Anterior cingulate cortex (tissue), 58 donors: ENCODE measurements at regions not wholly inside any gene's neighbourhood (a gene's known extent, or its start where the extent isn't known, plus 50 kb on each side); places are given as distances from the start of the nearest gene placed in this dataset.
A peak's percentile ranks its signal among the peaks of the same experiment; 100 is the strongest.

Experiments used
- DNase-seq, 58 donors: peaks; one replicate each; lab custom pipeline; 2025; lab: John Stamatoyannopoulos, UW

GRCh38 chr3:117666325-117666724 lies 956.7 kb downstream of the TUSC7 start:
- no peak for DNase-seq

GRCh38 chr3:117666812-117667211 lies 957.2 kb downstream of the TUSC7 start:
- DNase-seq, result no peak

DNA sequence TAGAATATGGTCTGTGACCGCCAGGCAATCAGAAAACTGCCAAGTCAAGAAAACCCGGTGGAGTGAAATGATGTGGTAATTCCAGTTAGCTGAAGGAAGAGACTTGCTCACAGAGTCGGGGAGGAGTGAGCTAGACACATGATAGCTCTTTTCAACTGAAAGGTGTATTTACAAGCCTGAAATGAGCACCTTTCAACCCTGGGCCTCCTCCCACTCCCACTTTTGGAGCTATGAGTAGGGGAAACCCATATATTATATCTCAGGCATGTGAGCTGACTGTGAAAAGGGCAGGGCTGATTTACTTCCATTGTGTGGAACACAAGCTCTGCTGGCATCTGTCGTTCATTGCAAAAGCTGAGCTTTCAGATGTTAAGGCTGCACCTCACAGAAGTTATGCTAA lies 960.2 kb downstream of the TUSC7 start:
- DNase-seq, result no peak

DNA sequence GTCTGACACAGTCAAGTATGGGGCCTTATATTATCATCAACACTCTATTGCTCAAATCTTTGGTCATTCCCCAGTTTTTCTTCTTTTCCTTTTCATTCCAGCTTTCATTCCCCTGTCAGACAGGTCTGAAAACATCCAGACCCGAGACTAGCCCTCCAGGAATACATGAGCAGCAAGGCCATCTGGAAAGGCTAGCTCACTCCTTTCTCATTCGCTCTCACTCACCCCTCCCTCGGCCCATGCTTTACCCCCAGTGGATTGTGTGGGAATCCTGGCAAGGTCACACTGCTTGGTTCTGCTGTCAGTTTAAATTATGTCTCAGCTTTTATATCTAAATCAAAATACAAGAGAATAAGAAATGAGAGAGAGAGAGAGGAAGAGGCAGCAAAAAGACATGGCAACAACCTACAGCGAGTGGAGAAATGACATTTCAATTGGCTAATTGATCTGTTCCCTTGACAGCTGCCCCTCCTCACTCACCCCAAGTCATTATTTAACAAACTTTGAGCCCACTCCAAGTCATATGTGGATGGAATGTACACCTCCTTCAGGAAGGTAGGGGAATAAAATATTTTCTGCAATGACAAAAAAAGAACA lies 962.2 kb downstream of the TUSC7 start:
- DNase-seq, result no peak

GRCh38 chr3:117674321-117674720 lies 964.7 kb downstream of the TUSC7 start:
- no peak for DNase-seq

DNA sequence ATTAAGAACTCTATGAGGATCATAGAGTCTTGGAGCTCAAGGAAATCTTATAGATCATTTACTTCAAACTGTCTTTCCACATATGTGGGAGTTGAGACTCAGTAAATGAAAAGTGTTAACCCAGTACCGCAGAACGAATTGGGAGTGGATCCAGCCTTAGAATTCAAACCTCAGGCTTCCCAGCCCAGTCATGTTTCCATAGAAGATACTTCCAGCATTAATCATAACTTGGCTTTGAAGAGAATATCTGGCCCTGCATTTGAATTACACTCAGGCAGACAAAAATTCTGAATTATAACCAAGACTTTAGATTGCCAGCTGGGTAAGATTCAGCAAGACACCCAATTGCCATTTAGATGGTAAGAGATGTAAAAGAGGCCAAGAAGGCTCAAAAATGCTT lies 972.0 kb downstream of the TUSC7 start:
- DNase-seq, result no peak

GRCh38 chr3:117687096-117687495 lies 977.5 kb downstream of the TUSC7 start:
- no peak for DNase-seq

GRCh38 chr3:117688583-117688982 lies 979.0 kb downstream of the TUSC7 start:
- DNase-seq, result no peak

DNA sequence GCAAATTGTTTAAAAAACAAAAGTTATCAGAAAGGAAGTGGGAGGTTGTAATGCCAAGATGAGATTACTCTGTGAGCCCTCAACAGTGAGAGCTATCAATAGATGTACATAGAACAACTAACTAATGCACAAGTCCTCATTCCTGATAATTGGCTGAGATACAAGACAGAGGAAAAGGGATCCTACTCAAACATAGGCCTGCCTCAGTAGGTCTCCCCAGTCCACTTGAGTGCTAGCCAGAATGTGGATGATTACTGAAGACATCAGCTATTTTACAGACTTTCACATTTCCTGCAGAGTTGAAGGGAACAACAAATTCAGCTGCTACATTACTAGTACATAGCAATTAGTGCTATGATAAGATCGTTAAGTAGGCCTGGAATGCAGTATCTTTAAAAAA lies 981.9 kb downstream of the TUSC7 start:
- DNase-seq, result no peak

- peak in 1 of 58 donors; percentile 13 for DNase-seq
These were observed 982.9 kb downstream of the TUSC7 start for GRCh38 chr3:117692416-117692995.

- DNase-seq, result no peak
These were observed 985.7 kb downstream of the TUSC7 start for GRCh38 chr3:117695321-117695720.

GRCh38 chr3:117695871-117696645 lies 986.5 kb downstream of the TUSC7 start:
- no peak for DNase-seq

DNA sequence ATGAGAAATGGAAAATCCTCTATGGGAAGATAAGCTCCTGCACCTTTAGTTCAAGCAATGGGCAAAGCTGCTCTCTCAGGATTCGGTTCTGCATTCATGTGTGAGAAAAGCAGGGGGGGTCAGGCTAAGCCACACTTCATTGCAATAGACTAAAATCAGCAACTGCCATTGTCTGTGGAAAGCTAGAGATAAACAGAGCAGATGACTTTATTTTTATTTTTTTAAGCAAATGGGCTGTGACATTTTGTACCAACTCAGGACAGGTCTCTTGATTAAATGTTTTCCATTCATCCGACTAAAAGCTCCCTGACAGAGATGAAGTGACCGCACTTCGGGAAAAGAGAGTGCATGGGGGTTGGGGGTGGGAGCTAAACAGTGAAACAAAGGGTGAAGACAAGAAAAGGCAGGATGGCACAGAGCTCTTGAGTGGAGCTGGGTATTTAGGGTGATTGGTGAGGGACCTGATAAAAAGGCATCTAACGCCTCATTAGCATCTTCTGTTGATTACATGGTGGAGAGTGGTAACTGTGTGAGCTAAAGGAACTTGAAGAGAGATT lies 987.4 kb downstream of the TUSC7 start:
- no peak for DNase-seq

- no peak for DNase-seq
These were observed 989.5 kb downstream of the TUSC7 start for GRCh38 chr3:117699058-117699457.

DNA sequence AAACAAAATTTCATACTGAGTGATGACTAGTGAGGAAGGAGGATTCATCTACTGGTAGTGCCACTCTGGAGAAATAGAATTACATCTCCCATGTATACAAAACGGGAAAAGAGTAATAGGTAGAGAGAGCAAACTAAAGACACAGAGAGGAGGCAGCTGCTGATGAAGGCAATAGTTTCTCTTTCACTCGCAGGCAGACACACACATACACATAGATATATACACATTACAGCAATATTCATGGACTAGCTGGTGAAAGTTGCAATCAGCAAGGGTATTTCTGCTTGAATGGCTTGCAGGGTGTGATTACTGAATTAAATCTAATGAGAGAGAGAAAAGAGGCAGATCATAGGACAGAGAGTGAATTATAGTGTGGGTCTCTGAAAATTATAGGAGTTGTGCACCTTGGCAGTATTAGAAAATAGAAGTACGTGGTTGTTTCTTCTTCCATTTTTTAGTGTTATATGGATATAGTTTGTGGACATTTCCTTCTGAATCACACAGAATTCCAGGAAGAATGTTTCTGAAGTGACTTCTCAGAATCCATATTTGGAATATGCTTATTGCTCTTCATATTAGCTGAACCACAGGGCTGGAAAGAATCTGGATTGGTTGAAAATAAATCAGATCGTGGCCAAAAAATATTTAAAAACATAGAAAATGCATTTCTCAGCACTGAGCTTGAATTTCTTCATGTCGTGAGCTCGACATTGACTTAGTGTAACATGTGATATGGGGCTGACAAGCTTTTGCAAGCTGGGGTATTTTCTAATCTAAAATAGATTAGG lies 991.2 kb downstream of the TUSC7 start:
- DNase-seq, result no peak

GRCh38 chr3:117705011-117705410 lies 995.4 kb downstream of the TUSC7 start:
- no peak for DNase-seq

DNA sequence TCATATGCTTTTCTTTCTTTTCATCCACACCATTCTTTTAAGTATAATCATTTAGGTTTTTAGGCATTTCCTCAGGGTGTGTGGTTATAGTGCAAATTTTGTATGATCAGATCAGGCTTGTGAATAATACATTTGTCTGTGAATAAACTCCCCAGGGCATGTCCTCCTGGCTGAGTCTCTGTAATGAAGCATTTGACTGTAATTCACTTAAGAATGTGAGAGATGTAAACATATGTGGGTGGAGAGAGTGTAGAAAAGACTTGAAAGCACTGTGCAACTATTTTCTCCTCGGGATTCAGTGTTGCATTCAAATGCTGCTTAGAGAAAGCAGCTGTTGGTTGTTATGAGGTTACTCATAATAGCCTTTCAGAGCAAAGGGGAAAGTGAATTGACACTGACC lies 996.5 kb downstream of the TUSC7 start:
- no peak for DNase-seq

DNA sequence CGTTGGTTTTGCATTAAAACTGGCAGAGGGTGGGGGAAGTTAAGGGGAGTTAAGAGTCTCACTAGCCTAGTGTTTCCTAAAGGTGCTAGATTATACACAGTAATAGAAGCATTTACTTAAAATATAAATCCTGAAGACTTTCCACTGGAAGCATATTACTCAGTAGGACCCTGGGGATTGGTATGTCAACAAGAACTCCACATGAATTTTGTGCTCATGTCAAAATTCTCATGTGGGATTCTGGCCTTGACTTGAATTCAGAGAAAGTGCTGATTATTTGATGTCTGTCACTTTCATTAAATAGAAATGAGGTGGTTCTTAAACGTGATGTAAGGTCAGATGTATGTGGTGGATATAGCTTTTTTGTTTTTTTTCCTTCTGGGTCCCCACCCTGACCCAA lies 997.2 kb downstream of the TUSC7 start:
- DNase-seq, result no peak

DNA sequence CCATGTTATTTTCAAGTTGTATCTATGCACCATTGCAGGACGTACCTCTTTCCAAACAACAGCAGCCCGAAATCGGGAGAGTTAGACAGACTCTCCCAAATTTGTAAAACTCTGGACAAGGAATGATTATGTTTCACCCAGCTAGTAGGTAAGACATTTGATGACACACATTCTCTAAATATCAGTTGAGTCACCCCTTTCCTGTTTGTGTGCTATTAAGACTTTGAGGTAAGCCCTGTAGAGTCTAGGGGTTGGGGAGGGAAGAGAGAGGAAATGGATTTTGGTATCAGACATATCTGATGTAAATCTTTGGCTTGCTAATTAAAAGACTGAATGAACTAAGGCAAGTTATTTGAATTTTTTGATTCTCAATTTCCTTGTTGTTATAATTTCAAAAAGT lies 999.0 kb downstream of the TUSC7 start:
- no peak for DNase-seq

DNA sequence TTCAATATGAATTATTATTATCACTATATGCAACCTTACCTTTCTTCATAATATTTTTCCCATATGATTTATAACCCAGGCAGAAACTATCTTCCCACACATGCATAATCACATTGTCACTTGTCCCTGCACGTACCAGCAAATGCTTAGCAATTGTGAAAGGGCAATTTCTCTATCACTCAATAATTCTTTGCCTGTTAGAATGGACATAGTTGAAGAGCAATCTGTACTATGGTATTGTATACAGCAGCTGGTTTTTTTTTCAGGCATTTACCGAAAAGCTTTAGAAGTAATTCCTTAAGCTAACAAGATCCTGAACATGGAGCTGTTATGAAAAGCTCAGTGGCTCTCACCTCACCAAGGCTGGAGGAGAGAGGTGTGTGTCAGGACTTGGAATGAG lies 999.5 kb downstream of the TUSC7 start:
- DNase-seq, result no peak

DNA sequence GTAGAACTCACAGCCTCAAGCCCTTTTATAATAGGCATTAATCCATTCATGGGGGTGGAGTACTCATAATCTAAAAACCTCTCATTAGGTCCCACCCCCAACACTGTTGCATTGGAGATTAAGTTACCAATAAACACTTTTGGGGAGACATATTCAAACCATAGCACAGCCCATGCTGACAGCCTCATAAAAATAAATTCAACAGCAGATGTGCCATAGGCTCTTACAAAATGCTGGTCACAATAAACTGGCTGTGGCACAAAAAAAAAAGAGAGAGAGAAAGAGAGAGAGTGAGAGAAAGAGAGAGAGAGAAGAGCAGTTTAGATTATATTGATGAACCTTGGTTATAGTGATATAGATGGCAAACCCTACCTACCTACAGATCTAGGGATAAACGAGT lies 1000.9 kb downstream of the TUSC7 start:
- no peak for DNase-seq
